ENCODE measurements at regions not wholly inside any gene's neighbourhood (a gene's known extent, or its start where the extent isn't known, plus 50 kb on each side); places are given as distances from the start of the nearest gene placed in this dataset.

DNA sequence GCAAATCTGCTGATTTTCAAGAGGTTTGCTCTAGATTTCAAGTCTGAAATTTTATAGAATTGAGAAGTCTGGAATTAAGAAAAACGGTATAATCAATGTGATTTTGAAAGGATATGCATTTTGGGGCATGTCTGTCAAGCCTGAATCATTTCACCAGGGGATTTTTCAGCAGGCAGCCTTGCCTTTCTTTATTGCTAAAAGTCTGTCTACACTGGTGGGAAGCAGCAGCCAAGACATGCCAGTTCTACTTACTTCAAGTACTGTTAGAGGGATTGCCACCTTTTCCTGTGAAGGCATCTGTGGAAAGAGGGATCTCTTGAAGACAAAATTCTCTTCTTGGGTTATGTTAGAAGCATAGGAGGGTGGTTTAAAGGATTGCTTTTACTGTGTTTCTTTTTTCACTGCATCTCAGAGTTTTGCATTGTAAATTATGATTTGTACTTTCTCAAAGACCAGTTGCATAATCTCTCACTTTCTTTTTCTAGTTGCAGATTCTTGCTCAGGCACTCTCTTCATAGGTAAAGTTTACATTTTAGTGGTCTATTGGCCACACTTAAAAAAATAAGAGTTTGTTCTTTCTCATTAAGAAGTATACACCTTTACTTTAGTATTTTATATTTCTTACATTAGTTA lies 837.0 kb downstream of the GALC start:
- H3K9me3 ChIP-seq (replicated peaks; ENCODE audit: control insufficient read depth, insufficient read depth, low read length), result peaks cover 4% of the 10 kb centered on the region
- H3K4me1 ChIP-seq (ENCODE audit: control insufficient read depth, extremely low read depth, insufficient read depth, low read length), result no peaks in the 10 kb centered on the region
- ChIA-PET CTCF (no interaction called here), POLR2A (no interaction called here)
- FAIRE-seq (no peak), DNase-seq (ENCODE audit: low read depth, low spot score) (no peak)
- H3K9me1 ChIP-seq (replicated peaks; ENCODE audit: control insufficient read depth, extremely low read depth, insufficient read depth, low read length), result no peaks in the 10 kb centered on the region
- no peaks in the 10 kb centered on the region for H4K20me1 ChIP-seq (replicated peaks; ENCODE audit: control insufficient read depth, extremely low read depth, insufficient read depth, low read length)
- no peak overlapping the region for H3K4me3 ChIP-seq (replicated peaks in 1 of 3; ENCODE audit: insufficient read depth in 1 of 3, low read depth in 1 of 3, low read length in 3 of 3)
- no peaks in the 10 kb centered on the region for H3K36me3 ChIP-seq (ENCODE audit: control insufficient read depth in 2 of 2, extremely low read depth in 1 of 2, insufficient read depth in 2 of 2, low read length in 2 of 2)
- no peak overlapping the region for H3K4me2 ChIP-seq (ENCODE audit: insufficient read depth, low read length)
- no peak overlapping the region for H2AFZ ChIP-seq (ENCODE audit: low read depth, low read length)
- intact Hi-C loops (cut with micrococcal nuclease), result no loop called here
- H3K27me3 ChIP-seq (ENCODE audit: control insufficient read depth in 2 of 2, insufficient read depth in 2 of 2, low read length in 2 of 2), result no peaks in the 10 kb centered on the region
- H3K27ac ChIP-seq (ENCODE audit: insufficient read depth, low read depth, low read length), result no peak overlapping the region
- TF ChIP-seq FOS (IDR thresholded peaks at IDR 0.05; ENCODE audit: borderline replicate concordance, insufficient read depth, low read length) (no peak), POLR2A (IDR thresholded peaks at IDR 0.05; ENCODE audit: low read depth, low read length) (no peak), POLR2AphosphoS5 (IDR thresholded peaks at IDR 0.05; ENCODE audit: insufficient read depth, low read depth, low read length) (no peak), JUN (IDR thresholded peaks at IDR 0.05; ENCODE audit: borderline replicate concordance, insufficient read depth, insufficient read length, low read depth) (no peak), MYC (IDR thresholded peaks at IDR 0.05; ENCODE audit: low read depth, low read length) (no peak), EZH2 (IDR thresholded peaks at IDR 0.05; ENCODE audit: borderline replicate concordance, low read depth, low read length, severe bottlenecking) (no peak), GATA2 (IDR thresholded peaks at IDR 0.05; ENCODE audit: insufficient read depth, insufficient read length, low read depth, low read length) (no peak)
- TF ChIP-seq, protein P1, sequence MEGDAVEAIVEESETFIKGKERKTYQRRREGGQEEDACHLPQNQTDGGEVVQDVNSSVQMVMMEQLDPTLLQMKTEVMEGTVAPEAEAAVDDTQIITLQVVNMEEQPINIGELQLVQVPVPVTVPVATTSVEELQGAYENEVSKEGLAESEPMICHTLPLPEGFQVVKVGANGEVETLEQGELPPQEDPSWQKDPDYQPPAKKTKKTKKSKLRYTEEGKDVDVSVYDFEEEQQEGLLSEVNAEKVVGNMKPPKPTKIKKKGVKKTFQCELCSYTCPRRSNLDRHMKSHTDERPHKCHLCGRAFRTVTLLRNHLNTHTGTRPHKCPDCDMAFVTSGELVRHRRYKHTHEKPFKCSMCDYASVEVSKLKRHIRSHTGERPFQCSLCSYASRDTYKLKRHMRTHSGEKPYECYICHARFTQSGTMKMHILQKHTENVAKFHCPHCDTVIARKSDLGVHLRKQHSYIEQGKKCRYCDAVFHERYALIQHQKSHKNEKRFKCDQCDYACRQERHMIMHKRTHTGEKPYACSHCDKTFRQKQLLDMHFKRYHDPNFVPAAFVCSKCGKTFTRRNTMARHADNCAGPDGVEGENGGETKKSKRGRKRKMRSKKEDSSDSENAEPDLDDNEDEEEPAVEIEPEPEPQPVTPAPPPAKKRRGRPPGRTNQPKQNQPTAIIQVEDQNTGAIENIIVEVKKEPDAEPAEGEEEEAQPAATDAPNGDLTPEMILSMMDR (IDR thresholded peaks at IDR 0.05; ENCODE audit: extremely low read depth in 1 of 2, insufficient read depth in 1 of 2, low read depth in 1 of 2, low read length in 2 of 2), result no peak
- TF ChIP-seq, protein P2, sequence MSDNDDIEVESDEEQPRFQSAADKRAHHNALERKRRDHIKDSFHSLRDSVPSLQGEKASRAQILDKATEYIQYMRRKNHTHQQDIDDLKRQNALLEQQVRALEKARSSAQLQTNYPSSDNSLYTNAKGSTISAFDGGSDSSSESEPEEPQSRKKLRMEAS (IDR thresholded peaks at IDR 0.05; ENCODE audit: insufficient read depth, insufficient read length), result no peak
- dilution Hi-C loops (cut with MboI; ENCODE audit: extremely low pct_ligation_motif_present, low sequenced_read_pairs), result no loop called here
- no peak overlapping the region for H3K9ac ChIP-seq (replicated peaks; ENCODE audit: extremely low read depth, insufficient read depth, low read length)
- BruUV-seq (replicated peaks), result no TSS peak
- H3K79me2 ChIP-seq (ENCODE audit: control insufficient read depth, insufficient read depth, low read length), result no peaks in the 10 kb centered on the region
